ENCODE measurements at regions not wholly inside any gene's neighbourhood (a gene's known extent, or its start where the extent isn't known, plus 50 kb on each side); places are given as distances from the start of the nearest gene placed in this dataset.
A peak's percentile ranks its signal among the peaks of the same experiment; 100 is the strongest.

DNA sequence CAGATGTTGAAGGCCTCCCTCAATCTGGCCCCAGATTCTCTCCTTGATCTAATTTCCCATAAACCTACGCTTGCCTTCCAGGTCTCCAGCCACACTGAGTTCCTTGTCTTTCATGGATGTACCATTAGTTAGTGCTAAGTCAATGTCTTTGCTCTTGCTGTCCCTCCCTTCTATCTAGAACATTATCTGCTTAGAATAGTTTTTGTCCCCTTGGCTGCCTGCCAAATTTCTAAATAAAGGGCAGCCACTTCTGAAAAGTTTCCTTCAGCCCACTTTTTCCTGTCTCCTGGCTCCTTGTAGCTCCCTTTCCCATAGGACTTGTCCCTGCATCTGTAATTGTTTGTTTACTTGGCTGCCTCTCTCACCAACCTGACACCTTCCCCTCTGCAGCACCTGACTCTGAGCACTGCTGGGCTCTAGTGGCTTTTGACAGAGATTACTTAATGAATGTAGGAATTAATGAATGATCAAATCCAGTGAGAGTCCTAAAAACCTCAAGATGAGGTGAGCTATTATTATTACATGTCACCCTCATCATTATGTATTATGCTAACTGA is 58.3 kb downstream of the CXCL12 start:
- no peak for DNase-seq (ENCODE audit: low read depth)

DNA sequence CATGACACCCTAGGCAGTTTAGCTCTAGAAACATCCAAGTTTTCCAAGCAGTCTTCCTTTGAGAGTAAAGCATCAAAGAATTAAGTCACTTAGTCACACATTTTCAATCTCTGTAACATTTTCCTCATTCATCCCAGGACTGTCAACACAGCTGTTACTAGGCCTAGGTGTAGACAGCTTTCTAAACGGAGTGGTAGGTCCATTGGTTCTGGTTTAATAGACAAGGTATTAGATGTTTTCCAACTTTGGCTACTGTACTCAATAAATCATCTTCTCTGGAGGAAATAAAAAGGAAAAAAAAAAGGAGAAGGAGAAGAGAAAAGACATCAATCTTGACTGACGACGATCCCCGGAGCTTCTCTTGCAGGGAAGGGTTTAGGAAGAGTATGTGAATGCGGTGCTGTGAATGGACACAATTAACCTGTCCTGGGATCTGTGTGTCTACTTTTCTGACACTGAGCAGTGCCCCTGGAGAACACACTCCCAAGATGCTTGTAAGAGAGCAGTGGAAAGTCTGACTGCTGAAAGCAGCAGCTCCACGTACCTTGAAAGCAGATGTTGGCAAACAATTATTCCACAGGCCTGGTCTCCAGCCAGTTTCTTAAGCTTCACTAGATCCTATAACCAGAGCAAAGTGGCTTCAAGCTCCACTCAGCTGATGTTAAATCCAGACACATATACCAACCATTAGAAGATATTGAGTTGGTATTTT is 59.1 kb downstream of the CXCL12 start:
- no peak for DNase-seq (ENCODE audit: low read depth)

DNA sequence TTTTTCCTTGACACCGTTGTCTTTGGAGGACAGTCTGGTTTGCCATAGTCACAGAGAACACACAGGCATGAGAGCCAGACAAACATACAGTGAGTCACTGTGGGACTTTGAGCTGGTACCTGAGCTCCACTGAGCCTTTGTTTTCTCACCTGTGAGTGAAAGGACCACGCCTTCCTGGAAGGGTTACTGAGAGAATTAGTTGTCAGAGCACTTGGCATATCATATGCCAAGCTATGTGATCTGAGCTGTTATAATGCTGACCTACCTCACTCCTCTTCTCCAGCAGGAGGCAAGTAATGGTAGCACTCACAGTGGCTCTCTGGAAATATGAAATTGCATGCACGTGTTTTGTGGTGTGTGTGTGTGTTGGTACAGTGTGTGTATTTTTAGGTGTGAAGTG is 59.7 kb downstream of the CXCL12 start:
- DNase-seq (ENCODE audit: low read depth), result no peak

DNA sequence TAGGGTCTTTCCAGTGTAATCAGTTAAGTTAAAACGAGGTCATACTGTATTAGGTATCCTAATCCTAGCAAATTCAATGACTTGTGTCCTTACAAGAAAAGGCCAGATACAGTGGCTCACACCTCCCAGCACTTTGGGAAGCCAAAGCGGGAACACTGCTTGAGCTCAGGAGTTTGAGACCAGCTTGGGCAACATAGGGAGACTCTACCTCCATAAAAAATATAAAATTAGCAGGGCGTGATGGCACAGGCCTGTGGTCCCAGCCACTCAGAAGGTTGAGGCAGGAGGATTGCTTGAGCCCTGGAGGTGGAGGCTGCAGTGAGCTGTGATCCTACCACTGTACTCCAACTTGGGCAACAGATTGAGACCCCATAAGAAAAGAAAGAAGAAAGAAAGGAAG is 61.1 kb downstream of the CXCL12 start:
- no peak for DNase-seq (ENCODE audit: low read depth)

DNA sequence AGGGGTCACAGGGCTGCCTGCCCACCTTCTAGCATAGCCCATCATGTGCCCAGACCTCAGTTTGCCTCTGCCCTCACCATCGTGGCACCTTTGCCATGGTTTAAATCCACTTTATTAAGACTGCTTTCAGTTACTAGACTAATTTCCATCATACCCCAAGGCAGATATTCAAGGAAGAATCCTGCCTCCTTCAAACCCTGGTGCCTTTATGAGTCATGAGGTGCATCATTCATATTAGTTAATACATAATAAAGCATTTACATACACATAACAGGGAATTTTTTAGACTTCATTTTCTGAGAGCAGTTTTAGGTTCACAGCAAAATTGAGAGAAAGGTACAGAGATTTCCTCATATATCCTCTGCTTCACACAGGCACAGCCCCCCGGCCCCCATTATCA is 62.8 kb downstream of the CXCL12 start:
- peak; percentile 14 for DNase-seq (ENCODE audit: low read depth)

DNA sequence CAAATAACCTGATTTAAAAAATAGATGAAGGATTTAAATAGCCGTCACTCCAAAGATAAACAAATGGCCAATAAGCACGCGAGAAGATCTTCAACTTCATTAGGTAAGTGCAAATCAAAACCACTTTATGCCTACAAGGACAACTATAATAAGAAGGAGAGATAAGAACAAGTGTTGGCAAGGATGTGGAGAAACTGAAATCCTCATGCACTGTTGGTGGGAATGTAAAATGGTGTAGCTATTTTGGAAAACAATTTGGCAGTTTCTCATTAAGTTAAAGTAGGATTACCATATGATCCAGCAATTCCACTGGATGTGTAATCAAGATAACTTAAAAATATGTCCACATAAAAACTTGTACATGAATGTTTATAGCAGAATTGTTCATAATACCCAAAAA is 64.1 kb downstream of the CXCL12 start:
- no peak for DNase-seq (ENCODE audit: low read depth)

DNA sequence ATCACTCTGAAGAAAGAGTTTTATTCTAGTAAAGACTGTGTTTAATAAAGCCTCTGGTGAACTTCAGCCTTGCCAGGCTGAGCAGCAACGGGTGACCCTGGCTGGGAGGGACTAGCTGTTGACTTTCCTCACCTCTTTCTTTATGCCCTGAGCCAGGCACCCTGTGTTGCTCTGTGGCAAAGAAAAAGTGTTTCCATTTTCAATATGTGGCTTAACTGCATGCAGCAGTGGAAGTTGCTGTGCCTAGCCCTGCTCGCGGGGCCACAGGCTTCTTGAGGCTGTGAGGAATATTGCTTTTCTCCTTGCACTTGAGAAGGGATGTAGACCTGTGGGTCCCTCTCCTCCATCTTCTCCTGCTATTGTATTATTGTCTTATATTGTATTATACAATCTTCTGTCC is 67.0 kb downstream of the CXCL12 start:
- DNase-seq (ENCODE audit: low read depth), result no peak

DNA sequence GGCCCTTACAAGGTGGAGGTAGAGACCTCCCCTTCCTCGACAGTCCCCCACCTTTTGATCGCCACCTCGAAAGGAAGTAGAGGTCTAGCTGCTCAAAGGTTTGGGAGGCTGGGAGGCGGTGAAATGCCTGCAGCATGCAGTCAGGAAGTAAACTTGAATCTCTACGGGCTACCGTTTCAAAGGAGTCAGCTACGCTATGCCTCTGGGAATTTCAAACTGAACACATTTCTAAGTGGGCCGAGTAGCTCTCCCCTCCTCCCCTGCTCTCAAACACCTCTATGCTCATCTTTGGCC is 68.0 kb downstream of the CXCL12 start:
- no peak for DNase-seq (ENCODE audit: low read depth)

DNA sequence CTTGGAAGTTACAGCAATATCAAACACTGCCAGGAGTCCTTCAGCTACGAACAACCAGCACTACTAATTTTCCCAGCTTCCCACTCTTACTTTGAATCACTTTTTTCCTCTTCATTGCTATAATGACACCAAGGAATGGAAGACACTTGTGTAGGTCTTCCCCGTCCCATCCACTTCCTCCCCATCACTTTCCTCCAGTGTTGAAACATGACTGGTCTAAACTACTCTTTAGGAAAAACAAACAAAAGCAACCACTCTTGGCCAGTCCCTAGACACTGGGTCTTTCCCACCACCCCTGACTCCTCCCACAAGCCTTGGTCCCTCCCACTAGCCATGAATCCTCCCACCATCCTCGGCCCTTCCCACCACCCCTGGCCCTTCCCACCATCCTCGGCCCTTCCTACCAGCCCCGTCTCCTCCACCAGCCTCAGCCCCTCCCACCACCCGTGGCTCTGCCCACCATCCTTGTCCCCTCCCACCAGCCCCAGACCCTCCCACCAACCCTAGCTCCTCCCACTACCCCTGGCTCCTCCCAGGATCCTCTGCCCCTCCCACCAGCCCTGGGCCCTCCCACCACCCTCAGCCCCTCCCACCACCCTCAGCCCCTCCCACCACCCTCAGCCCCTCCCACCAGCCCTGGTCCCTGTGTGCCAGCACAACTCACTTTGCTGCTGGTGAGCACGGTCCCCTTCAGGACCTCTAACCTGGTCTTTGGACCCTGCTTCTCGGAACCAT is 68.5 kb downstream of the CXCL12 start:
- peak; percentile 19 for DNase-seq (ENCODE audit: low read depth)

DNA sequence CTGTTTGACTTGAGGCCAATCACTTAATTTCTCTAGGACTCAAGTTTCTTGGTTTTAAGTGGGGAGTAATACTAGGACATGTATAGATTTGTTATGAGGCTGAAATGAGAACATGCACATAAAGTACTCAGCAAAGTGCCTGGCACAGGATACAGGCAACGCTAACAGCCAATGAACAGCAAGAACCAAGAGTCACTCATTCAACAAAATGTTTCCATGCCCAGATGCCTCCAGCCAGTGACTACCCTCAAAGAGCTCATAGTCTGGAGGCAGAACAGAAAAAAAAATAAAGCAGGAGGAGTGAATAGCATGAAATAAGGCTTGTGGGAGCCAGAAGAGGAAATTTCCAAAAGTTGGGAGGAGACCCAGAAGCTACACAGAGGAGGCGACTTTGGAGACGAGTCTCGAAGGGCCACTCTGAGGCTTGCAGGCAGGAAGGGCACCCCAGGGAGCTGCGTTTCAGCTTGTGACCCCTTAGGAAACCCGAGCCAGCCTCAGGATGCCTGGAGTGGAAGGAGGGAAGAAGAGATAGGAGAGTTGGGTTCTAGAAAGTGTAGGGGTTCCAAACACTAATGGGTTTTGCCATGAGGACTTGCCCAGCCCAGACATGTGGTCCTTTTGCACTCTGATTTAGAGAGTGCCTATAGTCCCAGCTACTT is 70.0 kb downstream of the CXCL12 start:
- DNase-seq (ENCODE audit: low read depth), result no peak

DNA sequence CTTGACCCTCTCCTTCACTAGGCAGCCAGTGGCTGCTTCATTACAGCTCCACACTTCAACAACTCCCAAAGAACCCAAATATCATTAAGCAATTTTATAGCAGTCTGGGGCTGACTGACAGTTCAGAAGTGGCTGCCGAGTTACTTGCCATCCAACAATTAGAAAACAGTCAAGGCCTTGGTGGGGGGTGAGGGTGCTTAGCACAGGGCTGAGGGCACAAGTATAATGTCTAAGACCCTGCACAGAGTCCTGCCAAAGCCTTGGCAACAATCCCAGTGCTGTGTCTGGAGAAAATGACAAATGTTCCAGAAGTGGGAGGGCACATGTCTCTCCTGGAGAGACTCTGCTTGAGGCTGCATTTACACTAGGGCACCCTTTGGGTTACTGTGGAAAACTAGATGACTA is 71.1 kb downstream of the CXCL12 start:
- DNase-seq (ENCODE audit: low read depth), result no peak

DNA sequence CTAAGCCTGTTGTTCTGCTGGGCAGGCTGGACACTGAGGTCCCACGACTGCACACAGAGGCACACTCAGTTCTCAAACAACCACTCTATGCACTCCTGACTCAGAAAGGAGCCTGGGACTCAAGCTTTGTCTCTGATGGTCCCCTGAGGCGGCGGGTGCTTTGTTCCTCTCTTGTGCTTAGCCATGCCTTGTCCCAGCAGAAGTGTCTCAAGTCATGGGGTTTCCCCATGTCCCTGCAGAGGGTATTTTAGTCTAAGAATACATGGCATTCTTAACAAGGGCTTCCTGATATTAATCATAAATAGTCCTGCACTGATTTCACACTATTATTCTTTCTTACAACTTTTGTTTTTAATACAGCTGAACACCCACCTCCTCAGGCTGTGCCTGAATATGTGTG is 72.5 kb downstream of the CXCL12 start:
- DNase-seq (ENCODE audit: low read depth), result no peak

DNA sequence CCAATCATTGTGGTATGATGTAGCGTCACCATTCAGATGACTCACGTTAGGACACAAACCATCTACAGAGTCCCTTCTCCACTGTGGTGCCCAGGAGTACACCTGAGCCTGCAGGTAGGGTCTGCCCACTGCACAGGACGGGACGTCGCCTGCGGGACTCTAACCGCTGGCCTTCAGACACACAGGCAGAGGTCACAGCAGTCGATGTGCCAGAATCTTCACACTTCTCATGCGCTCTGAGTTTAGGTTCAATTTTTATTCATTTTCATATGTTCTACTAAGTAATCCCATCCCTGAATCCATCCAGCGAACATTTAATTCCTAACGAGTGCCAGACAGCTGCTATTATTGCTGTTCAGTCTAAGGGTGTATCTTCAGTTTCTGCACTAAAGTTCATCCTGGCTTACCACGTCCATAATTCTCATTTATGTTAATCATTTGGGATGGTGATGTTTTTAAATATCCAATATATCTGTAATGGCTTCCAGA is 73.3 kb downstream of the CXCL12 start:
- DNase-seq (ENCODE audit: low read depth), result peak; percentile 3

DNA sequence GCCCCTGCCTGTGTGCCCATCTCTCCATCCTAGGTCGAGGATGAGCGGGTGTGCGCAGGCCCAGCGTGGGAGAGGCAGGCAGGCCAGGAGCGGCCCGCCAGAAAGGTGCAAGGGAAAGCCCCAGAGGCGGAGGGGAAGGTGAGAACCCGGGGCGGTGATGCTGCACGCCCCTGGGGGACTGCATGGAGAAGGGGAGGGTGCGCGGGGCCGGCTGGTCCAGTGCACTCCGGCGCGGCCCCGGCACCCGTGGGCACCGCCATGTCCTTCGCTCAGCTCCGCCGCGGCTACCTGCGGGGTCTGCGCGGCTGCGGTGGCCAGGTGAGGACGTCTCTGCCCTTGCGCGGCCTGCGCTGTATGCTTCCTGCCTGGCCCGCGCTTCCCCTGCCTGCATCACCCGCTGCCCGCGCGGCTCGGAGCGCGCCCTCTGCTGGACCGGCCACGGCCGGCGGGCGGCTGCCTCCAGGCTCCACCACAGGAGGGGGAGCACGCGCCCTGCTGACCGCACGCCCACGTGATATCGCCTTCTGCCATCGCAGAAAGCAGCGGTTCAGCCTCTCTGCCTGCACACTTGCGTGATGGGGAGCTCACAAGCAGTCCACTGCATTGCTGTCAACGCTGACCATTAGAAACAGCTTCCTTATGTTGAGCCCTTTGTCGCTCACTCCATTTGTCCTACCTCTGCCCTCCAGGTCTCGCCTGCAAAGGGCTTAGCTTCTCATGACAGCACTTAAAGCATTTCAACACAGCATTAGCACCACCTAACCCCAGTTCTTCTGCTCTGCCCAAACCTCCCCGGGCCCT is 73.9 kb downstream of the CXCL12 start:
- DNase-seq (ENCODE audit: low read depth), result peak; percentile 64

DNA sequence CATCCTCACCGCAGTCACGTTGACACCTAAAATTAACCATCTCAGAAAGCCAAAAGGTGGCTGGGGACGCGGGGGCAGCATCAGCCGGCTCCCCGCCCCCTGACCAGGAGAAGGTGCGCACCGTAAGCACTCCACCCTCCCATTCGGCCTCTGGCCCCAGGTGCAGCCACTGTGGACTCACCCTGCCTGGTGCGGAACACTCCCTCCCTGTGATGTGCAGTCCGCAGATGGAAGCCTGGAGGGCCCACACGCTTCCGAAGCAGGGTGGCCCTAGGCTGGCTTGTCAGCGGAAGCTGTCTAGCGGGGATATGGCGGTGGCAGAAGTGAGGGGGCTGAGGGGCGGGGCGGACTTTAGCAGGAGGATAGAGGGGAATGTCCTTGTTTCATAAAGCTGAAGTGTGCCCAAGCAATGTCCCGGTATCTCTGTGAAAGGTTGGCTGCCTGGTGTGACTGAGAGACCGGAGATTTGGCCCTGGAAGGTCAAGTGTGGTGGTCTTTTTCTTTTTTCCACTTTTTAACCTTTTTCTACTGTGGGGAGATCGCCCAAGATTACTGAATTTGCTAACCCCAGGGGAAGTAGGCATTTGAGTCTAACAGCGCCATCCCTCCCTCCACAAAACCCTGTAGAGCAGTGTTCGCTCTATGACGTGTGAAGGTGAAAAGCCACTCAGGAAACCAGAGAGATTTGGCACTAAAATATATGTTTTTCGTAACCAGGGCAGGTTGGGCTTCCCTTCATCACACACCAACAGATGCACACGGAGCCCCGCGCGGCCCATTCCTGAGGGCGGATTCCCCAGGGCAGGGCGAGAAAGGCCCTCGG is 74.7 kb downstream of the CXCL12 start:
- DNase-seq (ENCODE audit: low read depth), result no peak

DNA sequence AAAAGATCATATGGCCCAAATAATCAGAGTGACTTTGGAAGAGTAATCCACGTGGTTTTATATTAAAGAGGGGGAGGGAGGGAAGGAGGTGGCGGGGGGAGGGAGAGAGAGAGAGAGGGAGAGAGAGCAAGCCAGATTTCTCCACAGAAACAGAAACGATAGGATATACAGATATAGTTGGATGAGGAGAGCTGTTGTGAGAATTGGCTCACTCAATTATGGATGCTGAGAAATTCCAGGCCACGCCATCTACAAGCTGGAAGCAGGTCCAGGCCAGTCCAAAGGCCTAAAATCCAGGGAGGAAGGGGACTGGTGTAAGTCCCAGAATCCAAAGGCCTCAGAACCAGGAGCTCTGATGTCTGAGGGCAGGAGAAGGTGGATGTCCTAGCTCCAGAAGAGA is 75.5 kb downstream of the CXCL12 start:
- no peak for DNase-seq (ENCODE audit: low read depth)

DNA sequence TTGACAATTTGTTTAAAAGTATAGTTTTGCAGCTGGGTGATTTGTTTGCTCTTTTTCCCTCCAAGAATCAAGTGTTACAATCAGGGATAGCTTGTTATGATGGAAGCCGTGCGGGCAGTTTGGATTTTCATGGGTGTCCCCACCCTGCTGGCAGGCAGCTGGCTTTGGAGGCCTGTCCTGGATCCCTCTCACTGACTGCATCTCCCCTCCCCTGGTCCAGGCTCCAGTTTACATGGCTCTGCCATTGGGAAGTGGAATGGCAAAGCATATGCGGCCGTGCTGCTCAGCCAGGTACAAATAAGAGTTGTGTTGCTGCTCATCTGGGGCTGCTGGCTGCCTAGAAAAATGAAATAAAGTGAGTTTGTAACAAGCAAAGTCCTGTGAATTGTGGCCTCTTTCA is 76.0 kb downstream of the CXCL12 start:
- no peak for DNase-seq (ENCODE audit: low read depth)

DNA sequence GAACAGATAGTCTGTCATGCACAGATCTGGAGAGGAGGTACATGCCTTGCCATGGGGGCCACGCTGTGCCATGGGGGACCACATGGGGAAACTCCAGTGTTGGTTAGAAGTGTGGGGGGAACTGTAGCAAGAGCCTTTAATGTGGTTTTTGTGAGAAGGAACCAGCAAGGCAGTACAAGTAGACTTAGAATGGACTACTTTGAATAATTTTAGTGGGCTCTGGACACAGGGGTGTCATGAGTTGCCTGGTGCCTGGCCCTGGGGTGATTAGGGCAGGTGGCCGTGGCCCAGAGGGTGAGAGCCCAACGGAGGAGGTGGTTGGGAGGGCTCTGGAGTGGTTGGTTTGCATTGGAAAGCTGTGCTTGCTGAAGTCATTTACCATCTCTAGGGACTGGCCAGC is 77.2 kb downstream of the CXCL12 start:
- no peak for DNase-seq (ENCODE audit: low read depth)

DNA sequence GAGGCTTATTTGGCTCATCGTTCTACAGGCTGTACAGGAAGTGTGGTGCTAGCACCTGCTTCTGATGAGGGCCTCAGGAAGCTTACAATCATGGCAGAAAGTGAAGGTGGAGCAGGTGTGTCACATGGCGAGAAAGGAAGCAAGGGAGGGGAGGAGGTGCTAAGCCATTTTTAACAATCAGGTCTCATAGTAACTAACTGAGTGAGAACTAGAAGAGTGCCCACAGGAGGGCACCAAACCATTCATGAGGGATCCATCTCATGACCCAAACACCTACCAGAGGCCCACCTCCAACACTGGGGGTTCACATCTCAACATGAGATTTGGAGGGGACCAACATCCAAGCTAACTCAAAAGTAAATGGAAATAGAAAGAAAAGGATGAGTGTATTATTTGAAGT is 78.1 kb downstream of the CXCL12 start:
- peak; percentile 33 for DNase-seq (ENCODE audit: low read depth)

DNA sequence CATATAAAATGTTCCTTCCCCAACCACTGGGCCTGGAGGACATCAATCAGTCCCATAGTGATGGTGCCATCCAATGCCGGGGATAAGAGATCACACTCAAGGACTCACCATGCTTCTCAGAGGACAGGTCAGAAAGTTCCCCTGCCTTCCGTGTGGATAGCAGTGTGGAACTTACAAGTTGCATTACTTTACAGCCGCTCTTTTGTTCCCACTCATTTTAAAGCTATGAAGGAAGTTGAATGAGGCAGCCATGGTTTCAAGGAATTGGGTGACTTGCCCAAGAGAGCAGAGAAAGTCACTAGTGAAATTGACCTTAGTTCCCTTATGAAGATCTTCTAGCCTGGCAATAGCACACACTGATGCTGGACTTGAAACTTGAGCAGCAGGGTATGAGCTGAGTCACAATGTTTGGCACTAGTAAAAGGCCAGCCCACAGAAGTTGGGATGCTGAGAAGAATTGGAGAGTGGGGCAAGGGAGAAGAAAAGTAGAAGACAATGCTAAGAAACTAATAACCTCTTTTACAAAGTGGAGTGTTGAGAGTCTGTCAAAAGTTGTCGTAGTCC is 78.7 kb downstream of the CXCL12 start:
- DNase-seq (ENCODE audit: low read depth), result peak; percentile 35

DNA sequence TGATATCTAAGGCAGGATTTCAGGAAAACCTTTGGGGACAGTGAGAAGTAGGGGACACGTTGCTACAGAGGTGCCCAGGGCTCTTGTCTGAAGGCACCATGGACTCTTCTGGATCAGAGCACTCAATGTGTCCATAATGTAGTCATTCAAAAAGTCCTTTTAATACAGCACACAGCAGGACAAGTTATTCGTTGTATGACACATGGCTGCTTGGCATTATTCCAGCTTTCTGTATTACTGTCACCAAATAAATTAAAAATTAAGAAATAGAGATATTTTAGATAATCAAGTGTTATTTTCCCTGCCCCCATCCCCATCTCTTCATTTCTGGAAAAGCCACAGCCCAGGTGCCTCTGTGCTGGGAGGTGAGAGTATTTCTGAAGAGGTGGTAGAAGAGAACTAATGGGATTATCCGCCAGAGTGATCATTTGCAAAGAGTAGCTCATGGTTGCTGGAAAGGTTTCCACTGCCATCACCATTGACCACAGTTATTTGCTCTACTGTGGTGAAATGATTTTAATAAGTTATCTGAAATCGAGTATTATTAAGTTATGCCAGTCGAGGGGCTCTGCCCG is 83.0 kb downstream of the CXCL12 start:
- peak; percentile 44 for DNase-seq (ENCODE audit: low read depth)
